ENCODE measurements at regions not wholly inside any gene's neighbourhood (a gene's known extent, or its start where the extent isn't known, plus 50 kb on each side); places are given as distances from the start of the nearest gene placed in this dataset.

DNA sequence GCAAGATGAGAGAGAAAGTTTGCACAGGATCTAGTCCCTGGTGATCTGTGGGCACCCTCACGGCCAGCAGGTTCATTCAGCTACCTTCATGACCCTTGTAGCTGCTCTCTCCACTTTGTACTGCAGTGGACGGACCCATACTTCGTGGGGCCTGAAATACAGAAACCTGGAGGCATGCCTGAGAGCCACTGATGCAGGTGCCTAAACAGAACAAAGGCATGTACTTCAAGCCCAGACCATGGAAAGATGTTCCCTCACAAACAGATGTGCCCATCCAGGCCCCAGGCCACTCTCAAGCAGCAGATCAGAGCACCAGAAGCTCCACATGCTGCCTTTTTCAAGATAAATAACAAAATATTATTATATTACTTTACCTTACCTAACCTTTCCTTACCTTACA is 1629.0 kb downstream of the ARAP2 start:
- H2AFZ ChIP-seq (replicated peaks): no peak overlapping the region
- TF ChIP-seq EZH2 (IDR thresholded peaks at IDR 0.05) (no peak), EZH2phosphoT487 (IDR thresholded peaks at IDR 0.05) (no peak), CTCF (IDR thresholded peaks at IDR 0.05) (no peak)
- no peak for DNase-seq (ENCODE audit: low spot score)

DNA sequence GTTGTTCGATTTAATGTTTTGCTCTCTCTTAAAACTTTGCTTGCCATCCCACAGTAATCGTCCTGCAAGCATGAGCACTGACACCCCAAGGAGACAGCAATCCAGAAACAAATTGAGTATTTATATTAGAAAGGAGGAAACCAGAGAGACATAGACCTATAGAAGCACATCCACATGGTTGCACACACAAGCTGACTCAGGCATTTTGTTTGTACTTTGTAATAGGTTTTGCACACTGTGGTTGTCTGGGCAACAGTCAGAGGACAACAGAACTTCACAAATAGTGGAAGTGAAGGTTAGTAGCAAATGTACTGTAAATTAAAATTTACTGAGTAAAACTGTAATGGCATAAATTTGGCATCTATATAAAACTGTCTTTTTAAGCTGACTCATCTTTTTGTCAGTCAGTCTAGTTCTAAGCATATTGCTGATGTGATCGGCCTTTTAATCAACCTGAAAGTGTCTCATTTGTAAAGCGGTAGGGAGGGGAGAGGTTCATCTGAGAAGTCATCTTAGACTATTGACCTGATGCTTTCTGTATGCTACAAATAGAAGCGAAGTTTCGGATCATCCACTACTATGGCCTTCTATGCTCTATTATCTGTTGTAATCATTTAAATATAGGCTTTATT is 1624.7 kb downstream of the ARAP2 start:
- Histone ChIP-seq H3K9me3 (ENCODE audit: low read depth) (no peaks in the 10 kb centered on the region), H3F3A (ENCODE audit: low read depth) (no peaks in the 10 kb centered on the region), H3K4me3 (no peak overlapping the region), H3K36me3 (no peaks in the 10 kb centered on the region), H4K20me1 (ENCODE audit: low read depth) (no peaks in the 10 kb centered on the region), H3K27ac (no peak overlapping the region), H3K4me2 (no peak overlapping the region), H3K27me3 (no peaks in the 10 kb centered on the region), H3K9ac (no peak overlapping the region), H3K4me1 (no peaks in the 10 kb centered on the region), H3K79me2 (ENCODE audit: low read depth) (no peaks in the 10 kb centered on the region), H2AFZ (replicated peaks) (peak overlapping the region; percentile 67)
- no peak overlapping the region for H3K4me3 Mint-ChIP-seq
- H3K27ac Mint-ChIP-seq: no peak overlapping the region
- peaks cover 10% of the 10 kb centered on the region for H3K9me3 Mint-ChIP-seq
- peaks cover 19% of the 10 kb centered on the region for H3K4me1 Mint-ChIP-seq
- no peaks in the 10 kb centered on the region for H3K27me3 Mint-ChIP-seq (ENCODE audit: insufficient read depth, low read depth)
- H3K36me3 Mint-ChIP-seq: no peaks in the 10 kb centered on the region
- DNase-seq (ENCODE audit: low spot score): no peak
- no peak for TF ChIP-seq EZH2phosphoT487 (IDR thresholded peaks at IDR 0.05)
- TF ChIP-seq EZH2 (IDR thresholded peaks at IDR 0.05): no peak
- TF ChIP-seq CTCF (IDR thresholded peaks at IDR 0.05): no peak

More for the DNA sequence above, 1629.0 kb downstream of the ARAP2 start:
- H3K4me1 Mint-ChIP-seq: peaks cover 19% of the 10 kb centered on the region
- H3K4me2 ChIP-seq: no peak overlapping the region
- H3K36me3 ChIP-seq: no peaks in the 10 kb centered on the region
- no peaks in the 10 kb centered on the region for H3K36me3 Mint-ChIP-seq
- H3K9me3 ChIP-seq (ENCODE audit: low read depth): no peaks in the 10 kb centered on the region
- no peaks in the 10 kb centered on the region for H3F3A ChIP-seq (ENCODE audit: low read depth)
- no peak overlapping the region for H3K27ac ChIP-seq
- H3K27ac Mint-ChIP-seq: no peak overlapping the region
- no peaks in the 10 kb centered on the region for H3K79me2 ChIP-seq (ENCODE audit: low read depth)
- H3K9me3 Mint-ChIP-seq: no peaks in the 10 kb centered on the region
- no peak overlapping the region for H3K9ac ChIP-seq
- H3K4me3 Mint-ChIP-seq: no peak overlapping the region
- H4K20me1 ChIP-seq (ENCODE audit: low read depth): no peaks in the 10 kb centered on the region
- no peak overlapping the region for H3K4me3 ChIP-seq
- H3K4me1 ChIP-seq: no peaks in the 10 kb centered on the region
- no peaks in the 10 kb centered on the region for H3K27me3 ChIP-seq
- no peaks in the 10 kb centered on the region for H3K27me3 Mint-ChIP-seq (ENCODE audit: insufficient read depth, low read depth)

DNA sequence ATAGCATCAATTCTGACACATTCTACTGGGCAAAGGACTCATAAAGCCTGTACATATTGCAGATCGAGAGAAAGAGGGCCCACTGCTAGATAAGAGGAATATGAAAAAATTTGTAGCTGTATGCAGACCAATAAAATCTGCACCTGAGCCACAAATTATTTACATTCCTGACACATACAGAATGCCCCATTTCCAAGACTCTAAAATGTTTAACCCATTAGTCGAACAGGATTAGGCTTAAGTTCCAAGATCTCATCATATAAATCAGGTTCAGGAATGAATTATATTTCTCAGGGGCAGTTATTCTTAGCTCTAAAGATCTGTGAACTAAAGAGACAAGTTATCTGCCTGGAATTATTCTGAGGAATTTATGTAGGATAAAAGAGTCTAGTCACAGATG is 1615.8 kb downstream of the ARAP2 start:
- H3K4me2 ChIP-seq: no peak overlapping the region
- no peaks in the 10 kb centered on the region for H3K4me1 Mint-ChIP-seq
- peaks cover 19% of the 10 kb centered on the region for H3K9me3 Mint-ChIP-seq
- H3K4me3 ChIP-seq: no peak overlapping the region
- H3K36me3 ChIP-seq: no peaks in the 10 kb centered on the region
- no peak overlapping the region for H2AFZ ChIP-seq (replicated peaks)
- no peak overlapping the region for H3K27ac Mint-ChIP-seq
- no peak overlapping the region for H3K4me3 Mint-ChIP-seq
- no peaks in the 10 kb centered on the region for H3K27me3 ChIP-seq
- H3K4me1 ChIP-seq: no peaks in the 10 kb centered on the region
- H3K27ac ChIP-seq: no peak overlapping the region
- no peaks in the 10 kb centered on the region for H4K20me1 ChIP-seq (ENCODE audit: low read depth)
- DNase-seq (ENCODE audit: low spot score): no peak
- TF ChIP-seq CTCF (IDR thresholded peaks at IDR 0.05) (no peak), EZH2phosphoT487 (IDR thresholded peaks at IDR 0.05) (no peak), EZH2 (IDR thresholded peaks at IDR 0.05) (no peak)
- H3K9me3 ChIP-seq (ENCODE audit: low read depth): no peaks in the 10 kb centered on the region
- no peaks in the 10 kb centered on the region for H3K36me3 Mint-ChIP-seq
- H3K79me2 ChIP-seq (ENCODE audit: low read depth): no peaks in the 10 kb centered on the region
- H3K9ac ChIP-seq: no peak overlapping the region
- no peaks in the 10 kb centered on the region for H3F3A ChIP-seq (ENCODE audit: low read depth)
- no peaks in the 10 kb centered on the region for H3K27me3 Mint-ChIP-seq (ENCODE audit: insufficient read depth, low read depth)

Measured in neural progenitor cell (in vitro differentiated cells).